Fibroblast of mammary gland (primary cell): ENCODE measurements at regions not wholly inside any gene's neighbourhood (a gene's known extent, or its start where the extent isn't known, plus 50 kb on each side); places are given as distances from the start of the nearest gene placed in this dataset.
"Not testable (repeated sequence)": the region's sequence is repeated elsewhere in the genome, so short reads cannot be mapped to it uniquely, and the experiment has no call there.

ENCODE experiments used
- DNase-seq: peaks from one replicate; pipeline ENCODE4 v3.0.0-alpha.2; 2010; ENCODE audit warnings: low read depth
- H3K4me3 ChIP-seq: 2 replicates; pipeline ENCODE4 v1.5.1; 2011; ENCODE audit warnings: low read depth, mild to moderate bottlenecking, low read length, moderate library complexity; ENCODE audit not compliant: control insufficient read depth
- CTCF ChIP-seq: conservative IDR thresholded peaks from 2 replicates; pipeline ENCODE4 v1.5.1; 2011; ENCODE audit warnings: low read depth, low read length, inconsistent platforms; ENCODE audit not compliant: control insufficient read depth, insufficient read depth

GRCh38 chr5:92713335-92713743, 867.7 kb downstream of the NR2F1-AS1 start:
- TF ChIP-seq CTCF: no peak
- no peak overlapping the region for H3K4me3 ChIP-seq

GRCh38 chr5:92711956-92712355, 869.1 kb downstream of the NR2F1-AS1 start:
- DNase-seq: no peak
- TF ChIP-seq CTCF: no peak
- H3K4me3 ChIP-seq: no peak overlapping the region

More at GRCh38 chr5:92713335-92713743, 867.7 kb downstream of the NR2F1-AS1 start:
- DNase-seq: no peak

DNA sequence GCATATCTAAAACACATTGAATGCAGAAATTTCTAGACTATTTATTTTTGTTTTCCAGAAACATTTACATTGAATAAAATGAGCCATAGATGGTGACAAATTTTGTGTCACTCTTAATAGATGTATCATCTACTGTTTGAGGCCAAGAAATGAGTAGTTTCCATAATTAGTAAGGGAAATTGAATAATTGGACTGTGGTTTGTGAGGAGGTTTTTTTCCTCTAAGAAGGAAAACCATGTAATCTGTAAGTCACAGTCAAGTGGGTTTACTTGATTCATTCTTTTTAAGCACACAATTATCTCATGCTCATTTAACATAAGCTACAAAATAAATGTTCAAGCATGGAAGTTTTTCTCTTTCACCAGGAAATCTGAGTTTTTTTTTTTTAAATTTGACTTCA, 876.4 kb downstream of the NR2F1-AS1 start:
- peak; percentile 30 for DNase-seq
- H3K4me3 ChIP-seq: no peak overlapping the region
- TF ChIP-seq CTCF: no peak

GRCh38 chr5:92703976-92704375, 877.0 kb downstream of the NR2F1-AS1 start:
- H3K4me3 ChIP-seq: no peak overlapping the region
- DNase-seq: no peak
- no peak for TF ChIP-seq CTCF

DNA sequence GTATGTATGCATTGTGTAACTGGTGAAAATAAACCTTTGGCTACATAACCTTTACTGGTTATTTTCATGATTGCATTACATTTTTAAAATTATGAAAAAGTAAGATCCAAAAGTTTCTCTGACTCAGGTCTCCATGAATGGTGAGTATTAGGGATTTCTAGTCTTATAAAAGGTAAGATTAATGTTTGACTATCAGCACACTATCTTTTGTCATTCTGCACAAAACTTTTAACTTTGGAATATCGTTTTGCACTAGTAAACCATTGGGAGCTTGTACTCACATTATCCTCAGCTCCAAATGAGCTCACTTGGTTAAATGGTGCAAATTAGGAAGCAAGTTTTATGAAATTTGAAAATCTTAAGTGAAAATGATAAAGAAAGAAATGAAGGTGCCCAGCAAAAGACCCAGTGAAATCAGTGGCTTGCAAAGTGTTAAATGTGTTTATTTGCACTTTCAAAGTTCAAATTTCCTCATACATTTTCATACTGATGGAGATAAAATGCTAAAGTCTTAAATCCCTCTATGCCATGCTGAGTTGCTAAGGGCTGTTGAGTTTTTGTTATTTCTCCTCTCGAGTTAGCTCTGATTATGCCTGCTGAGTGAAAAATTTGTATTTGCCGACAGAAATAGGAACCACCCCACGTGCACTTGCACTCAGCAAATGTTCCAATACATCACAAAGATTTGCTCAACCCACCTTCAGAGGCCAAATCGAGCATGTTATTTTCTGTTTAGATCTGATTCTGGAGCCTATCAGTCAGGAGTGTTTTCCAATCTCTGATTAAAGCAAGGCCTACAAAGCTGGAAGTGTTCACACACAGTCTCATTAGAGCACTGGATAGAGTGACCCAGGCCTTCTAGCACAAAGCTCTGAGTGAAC, 885.7 kb downstream of the NR2F1-AS1 start:
- no peak for DNase-seq
- TF ChIP-seq CTCF: no peak
- no peak overlapping the region for H3K4me3 ChIP-seq

GRCh38 chr5:92694067-92694466, 887.0 kb downstream of the NR2F1-AS1 start:
- no peak for TF ChIP-seq CTCF
- no peak for DNase-seq
- no peak overlapping the region for H3K4me3 ChIP-seq

GRCh38 chr5:92691955-92692354, 889.1 kb downstream of the NR2F1-AS1 start:
- not testable (repeated sequence) for H3K4me3 ChIP-seq, DNase-seq
